Tibial nerve (tissue), 4 donors: ENCODE measurements at regions not wholly inside any gene's neighbourhood (a gene's known extent, or its start where the extent isn't known, plus 50 kb on each side); places are given as distances from the start of the nearest gene placed in this dataset.

ENCODE experiments used
- DNase-seq, 2 donors: peaks; one replicate each; pipeline ENCODE4 v3.0.0-alpha.2; 2019; ENCODE audit warnings: low spot score in 2 of 2
- H3K27ac ChIP-seq, 4 donors: fragments of 200-600 bp; sonication (generic) in 3 of 4; one replicate each; pipeline ENCODE4 v1.5.1; 2017 to 2019; ENCODE audit warnings: mild to moderate bottlenecking in 1 of 4
- H3K27me3 ChIP-seq, 2 donors: fragments of 200-600 bp; sonication (generic) in 1 of 2; one replicate each; pipeline versions ENCODE4 v1.5.1 to v1.6.0; 2017 to 2019
- H3K36me3 ChIP-seq, 3 donors: fragments of 200-600 bp; sonication (generic); one replicate each; pipeline ENCODE4 v1.5.1; 2018 to 2019
- H3K4me1 ChIP-seq, 4 donors: fragments of 200-600 bp; sonication (generic) in 3 of 4; one replicate each; pipeline ENCODE4 v1.5.1; 2017 to 2019
- H3K4me3 ChIP-seq, 4 donors: fragments of 200-600 bp; sonication (generic) in 3 of 4; one replicate each; pipeline ENCODE4 v1.5.1; 2017 to 2019; ENCODE audit warnings: mild to moderate bottlenecking in 1 of 4, moderate library complexity in 1 of 4
- H3K9me3 ChIP-seq, 4 donors: fragments of 200-600 bp; sonication (generic) in 3 of 4; one replicate each; pipeline ENCODE4 v1.5.1; 2017 to 2019
- EP300 ChIP-seq, 2 donors: sonication (generic); formaldehyde crosslinking; IDR thresholded peaks; one replicate each; pipeline ENCODE4 v1.6.1; 2017; ENCODE audit warnings: antibody characterized with exemption in 2 of 2, mild to moderate bottlenecking in 1 of 2
- POLR2A ChIP-seq, 2 donors: fragments of 450-650 bp; IDR thresholded peaks; one replicate each; pipeline ENCODE4 v1.6.1; 2017; ENCODE audit warnings: antibody characterized with exemption in 2 of 2, mild to moderate bottlenecking in 2 of 2, moderate library complexity in 2 of 2
- WGBS, 2 donors: methylation state at CpG; one replicate each; pipeline ENCODE4 v1.1.5; 2018; 5-methylcytosine and 5-hydroxymethylcytosine counted together
- TF ChIP-seq, protein P1 (sequence below), 5 experiments: fragments of 200-600 bp in 3 of 5; fragments of 450-650 bp in 2 of 5; sonication (generic) in 3 of 5; IDR thresholded peaks; one replicate each; pipeline ENCODE4 v1.5.1; 2016 to 2019; ENCODE audit warnings: antibody characterized with exemption in 5 of 5, mild to moderate bottlenecking in 3 of 5, moderate library complexity in 2 of 5

DNA sequence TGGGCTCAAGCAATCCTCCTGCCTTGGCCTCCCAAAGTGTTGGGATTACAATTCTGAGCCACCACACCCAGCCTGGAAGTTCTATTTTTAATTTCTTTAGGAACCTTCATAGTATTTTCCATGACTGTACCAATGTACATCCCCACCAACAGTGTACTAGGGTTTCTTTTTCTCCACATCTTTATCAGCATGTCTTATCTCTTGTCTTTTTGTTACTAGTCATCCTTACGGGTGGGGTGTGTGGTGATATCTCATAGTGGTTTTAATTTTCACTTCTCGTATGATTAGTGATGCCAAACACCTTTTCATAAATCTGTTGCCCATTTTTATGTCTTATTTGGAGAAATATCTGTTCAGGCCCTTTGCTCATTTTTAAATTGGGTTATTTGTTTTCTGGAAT, 123.0 kb upstream of the MEF2C start:
- Histone ChIP-seq H3K36me3 (no peaks in the 10 kb centered on the region), H3K4me3 (no peak overlapping the region), H3K27me3 (no peaks in the 10 kb centered on the region), H3K9me3 (peaks cover 0 to 7% (median 0%) of the 10 kb centered on the region in 4 donors), H3K27ac (no peak overlapping the region), H3K4me1 (no peaks in the 10 kb centered on the region)
- WGBS, 2 donors, result 93 to 98% methylated on average over 2 of the region's 2 CpGs
- TF ChIP-seq, protein P1, sequence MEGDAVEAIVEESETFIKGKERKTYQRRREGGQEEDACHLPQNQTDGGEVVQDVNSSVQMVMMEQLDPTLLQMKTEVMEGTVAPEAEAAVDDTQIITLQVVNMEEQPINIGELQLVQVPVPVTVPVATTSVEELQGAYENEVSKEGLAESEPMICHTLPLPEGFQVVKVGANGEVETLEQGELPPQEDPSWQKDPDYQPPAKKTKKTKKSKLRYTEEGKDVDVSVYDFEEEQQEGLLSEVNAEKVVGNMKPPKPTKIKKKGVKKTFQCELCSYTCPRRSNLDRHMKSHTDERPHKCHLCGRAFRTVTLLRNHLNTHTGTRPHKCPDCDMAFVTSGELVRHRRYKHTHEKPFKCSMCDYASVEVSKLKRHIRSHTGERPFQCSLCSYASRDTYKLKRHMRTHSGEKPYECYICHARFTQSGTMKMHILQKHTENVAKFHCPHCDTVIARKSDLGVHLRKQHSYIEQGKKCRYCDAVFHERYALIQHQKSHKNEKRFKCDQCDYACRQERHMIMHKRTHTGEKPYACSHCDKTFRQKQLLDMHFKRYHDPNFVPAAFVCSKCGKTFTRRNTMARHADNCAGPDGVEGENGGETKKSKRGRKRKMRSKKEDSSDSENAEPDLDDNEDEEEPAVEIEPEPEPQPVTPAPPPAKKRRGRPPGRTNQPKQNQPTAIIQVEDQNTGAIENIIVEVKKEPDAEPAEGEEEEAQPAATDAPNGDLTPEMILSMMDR (IDR thresholded peaks at IDR 0.05), result no peak
- no peak for DNase-seq

DNA sequence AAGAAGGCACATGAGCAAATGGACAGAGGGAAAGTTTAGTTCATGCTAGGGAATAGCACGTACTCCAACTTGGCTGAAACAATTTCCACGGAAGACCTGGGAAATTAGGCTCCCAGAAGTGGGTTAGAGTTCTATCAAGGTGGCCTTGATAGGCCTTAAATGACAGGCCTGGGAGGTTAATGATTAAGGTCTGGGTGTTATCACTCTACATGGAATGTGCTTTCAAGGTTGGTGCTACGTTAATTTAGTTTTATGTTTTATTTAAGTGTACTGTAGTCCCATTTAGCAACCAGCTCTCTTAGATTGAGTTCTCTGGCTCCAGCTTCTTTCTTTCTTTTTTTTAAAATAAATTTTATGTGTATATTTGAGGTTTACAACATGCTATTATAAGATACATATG, 121.4 kb upstream of the MEF2C start:
- 91% methylated on average over 3 of the region's 3 CpGs for WGBS, 2 donors
- no peaks in the 10 kb centered on the region for H3K4me1 ChIP-seq
- H3K4me3 ChIP-seq, result no peak overlapping the region
- TF ChIP-seq EP300 (IDR thresholded peaks at IDR 0.05) (no peak), POLR2A (IDR thresholded peaks at IDR 0.05) (no peak)
- TF ChIP-seq, protein P1 (IDR thresholded peaks at IDR 0.05), result no peak
- DNase-seq, result no peak
- H3K27me3 ChIP-seq, result no peaks in the 10 kb centered on the region
- H3K27ac ChIP-seq, result no peak overlapping the region
- H3K36me3 ChIP-seq, result no peaks in the 10 kb centered on the region
- peaks cover 0 to 7% (median 0%) of the 10 kb centered on the region in 4 donors for H3K9me3 ChIP-seq

DNA sequence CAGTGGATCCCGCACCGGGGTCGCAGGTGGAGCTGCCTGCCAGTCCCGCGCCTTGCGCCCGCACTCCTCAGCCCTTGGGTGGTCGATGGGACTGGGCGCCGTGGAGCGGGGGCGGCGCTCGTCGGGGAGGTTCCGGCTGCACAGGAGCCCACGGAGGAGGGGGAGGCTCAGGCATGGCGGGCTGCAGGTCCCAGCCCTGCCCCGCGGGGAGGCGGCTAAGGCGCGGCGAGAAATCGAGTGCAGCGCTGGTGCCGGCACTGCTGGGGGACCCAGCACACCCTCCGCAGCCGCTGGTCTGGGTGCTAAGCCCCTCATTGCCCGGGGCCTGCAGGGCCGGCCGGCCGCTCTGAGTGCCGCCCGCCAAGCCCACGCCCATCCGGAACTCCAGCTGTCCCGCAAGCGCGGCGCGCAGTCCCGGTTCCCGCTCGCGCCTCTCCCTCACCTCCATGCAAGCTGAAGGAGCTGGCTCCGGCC, 120.6 kb upstream of the MEF2C start:
- H3K36me3 ChIP-seq, result no peaks in the 10 kb centered on the region
- WGBS, 2 donors, result 95 to 99% methylated on average over 25 to 47 of the region's 47 CpGs
- no peaks in the 10 kb centered on the region for H3K4me1 ChIP-seq
- peaks cover 0 to 7% (median 0%) of the 10 kb centered on the region in 4 donors for H3K9me3 ChIP-seq
- no peak overlapping the region for H3K4me3 ChIP-seq
- no peaks in the 10 kb centered on the region for H3K27me3 ChIP-seq
- TF ChIP-seq EP300 (IDR thresholded peaks at IDR 0.05), result no peak
- no peak for TF ChIP-seq POLR2A (IDR thresholded peaks at IDR 0.05)
- TF ChIP-seq, protein P1 (IDR thresholded peaks at IDR 0.05), result no peak
- no peak overlapping the region for H3K27ac ChIP-seq
- DNase-seq, result no peak

DNA sequence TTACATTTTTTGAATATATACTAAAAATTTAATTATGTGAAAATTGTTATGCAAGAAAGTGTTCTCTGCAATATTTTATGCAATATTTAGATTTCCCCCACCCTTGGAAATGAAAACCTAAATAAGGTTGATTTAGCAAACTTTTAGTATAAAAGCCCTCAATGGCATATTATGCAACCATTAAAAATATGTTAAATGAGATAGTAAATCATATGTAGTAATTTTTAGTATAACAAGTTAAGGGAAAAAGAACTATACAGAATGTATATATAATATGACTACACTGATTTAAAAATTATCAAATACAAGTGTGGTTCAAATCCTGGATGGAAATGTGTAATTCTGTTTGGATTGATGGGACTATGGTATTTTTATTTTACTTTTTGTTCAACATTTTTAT, 116.9 kb upstream of the MEF2C start:
- no peaks in the 10 kb centered on the region for H3K36me3 ChIP-seq
- DNase-seq, result no peak
- H3K27me3 ChIP-seq, result no peaks in the 10 kb centered on the region
- peaks cover 0 to 7% (median 0%) of the 10 kb centered on the region in 4 donors for H3K9me3 ChIP-seq
- TF ChIP-seq, protein P1 (IDR thresholded peaks at IDR 0.05), result no peak
- TF ChIP-seq POLR2A (IDR thresholded peaks at IDR 0.05) (no peak), EP300 (IDR thresholded peaks at IDR 0.05) (no peak)
- no peak overlapping the region for H3K27ac ChIP-seq
- no peaks in the 10 kb centered on the region for H3K4me1 ChIP-seq
- no peak overlapping the region for H3K4me3 ChIP-seq

DNA sequence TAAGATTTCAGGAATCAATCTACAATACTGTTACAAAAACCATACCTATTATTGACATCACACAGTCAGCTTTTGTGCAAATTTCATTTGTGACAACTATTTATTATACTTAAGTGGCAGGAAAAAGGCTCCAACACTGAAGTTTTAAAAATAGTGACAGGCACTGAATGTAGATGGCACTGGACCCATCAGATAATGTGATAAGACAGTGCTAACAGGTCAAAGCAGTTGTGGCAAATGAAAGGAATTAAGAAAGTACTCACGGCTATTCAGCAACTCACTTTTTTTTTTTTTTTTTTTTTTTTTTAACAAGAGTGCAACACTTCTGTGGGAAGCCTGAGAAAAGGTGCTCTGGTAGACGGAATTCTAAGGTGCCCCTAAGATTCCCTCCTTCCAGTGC, 115.0 kb upstream of the MEF2C start:
- H3K4me3 ChIP-seq, result no peak overlapping the region
- no peaks in the 10 kb centered on the region for H3K27me3 ChIP-seq
- H3K9me3 ChIP-seq, result no peaks in the 10 kb centered on the region
- DNase-seq, result no peak
- H3K4me1 ChIP-seq, result no peaks in the 10 kb centered on the region
- no peak overlapping the region for H3K27ac ChIP-seq
- TF ChIP-seq, protein P1 (IDR thresholded peaks at IDR 0.05), result no peak
- TF ChIP-seq EP300 (IDR thresholded peaks at IDR 0.05) (no peak), POLR2A (IDR thresholded peaks at IDR 0.05) (no peak)
- 90 to 92% methylated on average over 2 of the region's 2 CpGs for WGBS, 2 donors
- H3K36me3 ChIP-seq, result no peaks in the 10 kb centered on the region
